PC-3 (cell line): ENCODE measurements at regions not wholly inside any gene's neighbourhood (a gene's known extent, or its start where the extent isn't known, plus 50 kb on each side); places are given as distances from the start of the nearest gene placed in this dataset.

Source experiments
- ATAC-seq: fragments of 200-7000 bp; cut with Tn5 transposase; 2 replicates; pipeline ENCODE4 v1.9.1; 2020; ENCODE audit warnings: mild to moderate bottlenecking, moderate library complexity
- BruUV-seq: library from RNA; stranded (reverse); fragments of 400-500 nt; replicated peaks from 2 replicates; lab custom pipeline; 2021; lab: Mats Ljungman, UMichigan
- CTCF ChIA-PET: fragments of 300-600 bp; sonication (Branson Sonifier 250); formaldehyde crosslinking; loops from one replicate; lab custom pipeline; 2022; ENCODE audit warnings: antibody characterized with exemption; lab: Charles Lee
- POLR2A ChIA-PET: fragments of 300-600 bp; sonication (Branson Sonifier 250); formaldehyde crosslinking; loops from one replicate; lab custom pipeline; 2022; ENCODE audit warnings: antibody characterized with exemption; ENCODE audit not compliant: unreplicated experiment; lab: Charles Lee
- DNase-seq: peaks from one replicate; pipeline ENCODE4 v3.0.0-alpha.2; 2015
- H2AFZ ChIP-seq: fragments of 300-600 bp; sonication (generic); 2 replicates; pipeline ENCODE4 v1.6.0; 2016; ENCODE audit warnings: antibody characterized with exemption, low read length
- H3F3A ChIP-seq: fragments of 300-600 bp; sonication (generic); one replicate; pipeline ENCODE4 v1.6.0; 2017; ENCODE audit warnings: antibody characterized with exemption, low read length, control low read depth, mild to moderate bottlenecking; ENCODE audit not compliant: unreplicated experiment
- H3K27ac ChIP-seq: fragments of 300-600 bp; sonication (generic); 2 replicates; pipeline ENCODE4 v1.5.1; 2016; ENCODE audit warnings: mild to moderate bottlenecking, low read length
- H3K27me3 ChIP-seq: fragments of 300-600 bp; sonication (generic); 2 replicates; pipeline ENCODE4 v1.6.1; 2016; ENCODE audit warnings: low read length, mixed read lengths
- H3K36me3 ChIP-seq: fragments of 300-600 bp; sonication (generic); 2 replicates; pipeline ENCODE4 v1.6.1; 2016; ENCODE audit warnings: low read depth, mixed run types, low read length, mixed read lengths
- H3K4me1 ChIP-seq: fragments of 300-600 bp; sonication (generic); 2 replicates; pipeline ENCODE4 v1.5.1; 2016; ENCODE audit warnings: low read length; ENCODE audit not compliant: insufficient read depth
- H3K4me2 ChIP-seq: fragments of 300-600 bp; sonication (generic); 2 replicates; pipeline ENCODE4 v1.6.0; 2016; ENCODE audit warnings: low read length
- H3K4me3 ChIP-seq: fragments of 300-600 bp; sonication (generic); 2 replicates; pipeline ENCODE4 v1.5.1; 2016; ENCODE audit warnings: mild to moderate bottlenecking, low read length, mixed read lengths
- H3K79me2 ChIP-seq: fragments of 300-600 bp; sonication (generic); 2 replicates; pipeline ENCODE4 v1.6.1; 2017; ENCODE audit warnings: low read length, mixed read lengths
- H3K9ac ChIP-seq: fragments of 300-600 bp; sonication (generic); 2 replicates; pipeline ENCODE4 v1.6.0; 2016; ENCODE audit warnings: mild to moderate bottlenecking, low read length
- H3K9me2 ChIP-seq: fragments of 300-600 bp; sonication (generic); replicated peaks from 2 replicates; pipeline ENCODE4 v1.6.1; 2016; ENCODE audit warnings: mixed run types, low read length, mixed read lengths
- H3K9me3 ChIP-seq: fragments of 300-600 bp; sonication (generic); 2 replicates; pipeline ENCODE4 v1.6.1; 2016; ENCODE audit warnings: low read length, mixed read lengths
- H4K20me1 ChIP-seq: fragments of 300-600 bp; sonication (generic); 2 replicates; pipeline ENCODE4 v1.6.1; 2016; ENCODE audit warnings: low read length, mixed read lengths
- CTCF ChIP-seq: fragments of 300-600 bp; sonication (generic); conservative IDR thresholded peaks from 2 replicates; pipeline ENCODE4 v1.5.1; 2017; ENCODE audit warnings: antibody characterized with exemption, low read depth, mild to moderate bottlenecking, low read length
- EZH2 ChIP-seq: fragments of 300-600 bp; sonication (generic); IDR thresholded peaks from one replicate; pipeline ENCODE4 v1.6.1; 2017; ENCODE audit warnings: antibody characterized with exemption, mild to moderate bottlenecking, low read length; ENCODE audit not compliant: unreplicated experiment
- EZH2phosphoT487 ChIP-seq: fragments of 300-600 bp; sonication (generic); IDR thresholded peaks from 2 replicates; pipeline ENCODE4 v1.6.1; 2018; ENCODE audit warnings: mild to moderate bottlenecking, antibody characterized with exemption, low read length, borderline replicate concordance
- intact Hi-C: fragments of 100-400 bp; cut with micrococcal nuclease; formaldehyde crosslinking; loops from 2 replicates; pipeline ENCODE4 v1.9.0; 2023

DNA sequence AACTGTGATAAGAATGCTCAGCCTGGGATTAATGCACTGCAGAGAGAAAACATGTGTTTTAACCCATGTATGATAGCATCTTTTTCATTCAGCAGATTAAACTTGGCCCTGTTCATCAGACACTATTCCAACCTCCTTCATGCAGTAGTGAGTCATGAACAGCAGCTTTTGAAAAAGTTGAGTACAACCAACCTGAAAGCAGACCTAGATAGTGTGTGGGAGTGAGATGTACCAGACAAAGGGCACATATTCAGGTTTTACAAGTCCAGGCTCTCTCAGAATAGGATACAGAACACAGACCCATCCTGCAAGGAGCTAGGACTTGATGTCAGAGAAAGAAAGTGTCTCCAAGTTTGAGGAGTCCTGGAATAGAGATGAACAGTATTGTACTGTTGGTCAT lies 237.3 kb upstream of the STS start:
- no peaks in the 10 kb centered on the region for H3K9me3 ChIP-seq
- ChIA-PET CTCF (no interaction called here), POLR2A (no interaction called here)
- ATAC-seq = no peak
- H4K20me1 ChIP-seq = no peaks in the 10 kb centered on the region
- no peaks in the 10 kb centered on the region for H3K9me2 ChIP-seq
- no peak overlapping the region for H3K4me2 ChIP-seq
- H2AFZ ChIP-seq = no peak overlapping the region
- TF ChIP-seq EZH2phosphoT487 (no peak), EZH2 (no peak), CTCF (no peak)
- no peaks in the 10 kb centered on the region for H3F3A ChIP-seq
- no peak for DNase-seq
- no peaks in the 10 kb centered on the region for H3K36me3 ChIP-seq
- no peaks in the 10 kb centered on the region for H3K4me1 ChIP-seq
- H3K9ac ChIP-seq = no peak overlapping the region
- intact Hi-C loops = no loop called here
- BruUV-seq = no TSS peak
- H3K4me3 ChIP-seq = no peak overlapping the region
- no peaks in the 10 kb centered on the region for H3K79me2 ChIP-seq
- no peak overlapping the region for H3K27ac ChIP-seq
- no peaks in the 10 kb centered on the region for H3K27me3 ChIP-seq

- Histone ChIP-seq H3K4me1 (no peaks in the 10 kb centered on the region), H3K9me2 (no peaks in the 10 kb centered on the region), H3K4me3 (no peak overlapping the region), H3K9me3 (no peaks in the 10 kb centered on the region), H3K27ac (no peak overlapping the region), H3K27me3 (no peaks in the 10 kb centered on the region), H4K20me1 (no peaks in the 10 kb centered on the region), H3F3A (no peaks in the 10 kb centered on the region), H3K4me2 (no peak overlapping the region), H3K36me3 (no peaks in the 10 kb centered on the region), H3K79me2 (no peaks in the 10 kb centered on the region), H2AFZ (no peak overlapping the region), H3K9ac (no peak overlapping the region)
- TF ChIP-seq CTCF (no peak), EZH2phosphoT487 (no peak), EZH2 (no peak)
- intact Hi-C loops = no loop called here
- ChIA-PET CTCF (no interaction called here), POLR2A (no interaction called here)
- ATAC-seq (no peak), DNase-seq (no peak)
- no TSS peak for BruUV-seq
Observed at GRCh38 chrX:6909396-6909795, 238.1 kb upstream of the STS start.

GRCh38 chrX:6906608-6907007 lies 240.9 kb upstream of the STS start:
- no peak for DNase-seq
- Histone ChIP-seq H3K9me3 (no peaks in the 10 kb centered on the region), H3K4me2 (no peak overlapping the region), H2AFZ (no peak overlapping the region), H3K79me2 (no peaks in the 10 kb centered on the region), H3K4me3 (no peak overlapping the region), H4K20me1 (no peaks in the 10 kb centered on the region), H3K27ac (no peak overlapping the region), H3F3A (no peaks in the 10 kb centered on the region), H3K4me1 (no peaks in the 10 kb centered on the region), H3K9ac (no peak overlapping the region), H3K27me3 (no peaks in the 10 kb centered on the region), H3K36me3 (no peaks in the 10 kb centered on the region), H3K9me2 (no peaks in the 10 kb centered on the region)
- no TSS peak for BruUV-seq
- TF ChIP-seq EZH2 (no peak), CTCF (no peak), EZH2phosphoT487 (no peak)
- no peak for ATAC-seq
- CTCF ChIA-PET = no interaction called here
- intact Hi-C loops = no loop called here
- POLR2A ChIA-PET = no interaction called here
